H9 (cell line): ENCODE measurements at regions not wholly inside any gene's neighbourhood (a gene's known extent, or its start where the extent isn't known, plus 50 kb on each side); places are given as distances from the start of the nearest gene placed in this dataset.

Experiments used
- DNase-seq: peaks from one replicate; pipeline ENCODE4 v3.0.0-alpha.2; 2017
- H2AFZ ChIP-seq: one replicate; pipeline ENCODE4 v1.6.1; 2013; ENCODE audit warnings: mild to moderate bottlenecking, low read length, control low read depth, moderate library complexity
- H2AK5ac ChIP-seq: 2 replicates; pipeline ENCODE4 v1.6.1; 2013; ENCODE audit warnings: low read length, control low read depth, mixed read lengths; ENCODE audit not compliant: insufficient read length
- H2BK120ac ChIP-seq: one replicate; pipeline ENCODE4 v1.6.1; 2013; ENCODE audit warnings: low read depth, mild to moderate bottlenecking, low read length, control low read depth, inconsistent platforms; ENCODE audit not compliant: poor library complexity, severe bottlenecking
- H2BK12ac ChIP-seq: 2 replicates; pipeline ENCODE4 v1.6.1; 2013; ENCODE audit warnings: low read length, control low read depth, mixed read lengths, low read depth; ENCODE audit not compliant: insufficient read length
- H2BK15ac ChIP-seq: 2 replicates; pipeline ENCODE4 v1.6.1; 2013; ENCODE audit warnings: low read depth, low read length, control low read depth
- H2BK20ac ChIP-seq: one replicate; pipeline ENCODE4 v1.6.1; 2013; ENCODE audit warnings: low read depth, mild to moderate bottlenecking, low read length, control low read depth, inconsistent platforms; ENCODE audit not compliant: poor library complexity, severe bottlenecking
- H2BK5ac ChIP-seq: 2 replicates; pipeline ENCODE4 v1.6.1; 2013; ENCODE audit warnings: low read length, control low read depth, mixed read lengths; ENCODE audit not compliant: insufficient read length
- H3K14ac ChIP-seq: 2 replicates; pipeline ENCODE4 v1.6.1; 2013; ENCODE audit warnings: low read length, control low read depth; ENCODE audit not compliant: insufficient read depth
- H3K18ac ChIP-seq: 2 replicates; pipeline ENCODE4 v1.6.1; 2013; ENCODE audit warnings: low read depth, mild to moderate bottlenecking, mixed read lengths, low read length, control low read depth; ENCODE audit not compliant: insufficient read length
- H3K23ac ChIP-seq: 2 replicates; pipeline ENCODE4 v1.6.1; 2013; ENCODE audit warnings: low read length, control low read depth, mixed read lengths, low read depth; ENCODE audit not compliant: insufficient read length
- H3K23me2 ChIP-seq: 2 replicates; pipeline ENCODE4 v1.6.1; 2013; ENCODE audit warnings: low read depth, mild to moderate bottlenecking, mixed read lengths, low read length, control low read depth; ENCODE audit not compliant: insufficient read length, poor library complexity, severe bottlenecking
- H3K27ac ChIP-seq: 2 replicates; pipeline ENCODE4 v1.5.1; 2013; ENCODE audit warnings: low read length, control low read depth, mixed read lengths, low read depth; ENCODE audit not compliant: insufficient read length
- H3K27me3 ChIP-seq: 2 replicates; pipeline ENCODE4 v1.6.1; 2013; ENCODE audit warnings: low read length, control low read depth, inconsistent platforms; ENCODE audit not compliant: insufficient read depth
- H3K4ac ChIP-seq: 2 replicates; pipeline ENCODE4 v1.6.1; 2013; ENCODE audit warnings: low read depth, mild to moderate bottlenecking, control low read depth, inconsistent platforms, low read length, moderate library complexity
- H3K4me1 ChIP-seq: 2 replicates; pipeline ENCODE4 v1.6.1; 2013; ENCODE audit warnings: low read length, control low read depth, inconsistent platforms; ENCODE audit not compliant: insufficient read depth
- H3K4me2 ChIP-seq: 2 replicates; pipeline ENCODE4 v1.6.1; 2013; ENCODE audit warnings: low read length, control low read depth, mixed read lengths; ENCODE audit not compliant: insufficient read length, insufficient read depth
- H3K56ac ChIP-seq: 2 replicates; pipeline ENCODE4 v1.6.1; 2013; ENCODE audit warnings: low read depth, mild to moderate bottlenecking, mixed read lengths, low read length, control low read depth; ENCODE audit not compliant: insufficient read length
- H3K79me1 ChIP-seq: 2 replicates; pipeline ENCODE4 v1.6.1; 2013; ENCODE audit warnings: low read depth, mild to moderate bottlenecking, moderate library complexity, low read length, control low read depth, inconsistent platforms; ENCODE audit not compliant: insufficient read depth, poor library complexity, severe bottlenecking
- H3K79me2 ChIP-seq: 2 replicates; pipeline ENCODE4 v1.6.1; 2013; ENCODE audit warnings: low read length, control low read depth, inconsistent platforms; ENCODE audit not compliant: insufficient read depth
- H3K9ac ChIP-seq: 2 replicates; pipeline ENCODE4 v1.6.1; 2013; ENCODE audit warnings: low read length, control low read depth, mixed read lengths; ENCODE audit not compliant: insufficient read length; ENCODE audit errors: extremely low read depth
- H3K9me3 ChIP-seq: one replicate; pipeline ENCODE4 v1.6.1; 2013; ENCODE audit warnings: low read depth, low read length, inconsistent platforms; ENCODE audit not compliant: control insufficient read depth
- H3T11ph ChIP-seq: one replicate; pipeline ENCODE4 v1.6.1; 2013; ENCODE audit warnings: mild to moderate bottlenecking, low read length, control low read depth, inconsistent platforms
- H4K20me1 ChIP-seq: one replicate; pipeline ENCODE4 v1.6.1; 2013; ENCODE audit not compliant: control insufficient read depth, insufficient read length, insufficient read depth
- H4K5ac ChIP-seq: 2 replicates; pipeline ENCODE4 v1.6.1; 2013; ENCODE audit warnings: low read depth, mild to moderate bottlenecking, mixed read lengths, low read length, control low read depth; ENCODE audit not compliant: insufficient read length
- H4K8ac ChIP-seq: replicated peaks from 2 replicates; pipeline ENCODE4 v1.6.1; 2013; ENCODE audit warnings: low read length, control low read depth, mixed read lengths, low read depth; ENCODE audit not compliant: insufficient read length
- H4K91ac ChIP-seq: 2 replicates; pipeline ENCODE4 v1.6.1; 2013; ENCODE audit warnings: low read depth, mild to moderate bottlenecking, moderate library complexity, mixed read lengths, low read length, control low read depth; ENCODE audit not compliant: insufficient read length
- H3K27ac Mint-ChIP-seq, 3 experiments: 2 replicates in 2 of 3; 3 replicates in 1 of 3; pipeline ENCODE4 v1.8.0; 2020 to 2021; ENCODE audit warnings: mixed read lengths in 3 of 3, mild to moderate bottlenecking in 1 of 3, moderate library complexity in 1 of 3
- H3K27me3 Mint-ChIP-seq: 2 replicates; pipeline ENCODE4 v1.8.0; 2021; ENCODE audit warnings: low read depth, mild to moderate bottlenecking, moderate library complexity, mixed read lengths
- H3K36me3 Mint-ChIP-seq, 3 experiments: 2 replicates in 2 of 3; 3 replicates in 1 of 3; pipeline ENCODE4 v1.8.0; 2020 to 2021; ENCODE audit warnings: low read depth in 3 of 3, mixed read lengths in 3 of 3; ENCODE audit not compliant: insufficient read depth in 1 of 3
- H3K4me1 Mint-ChIP-seq, 2 experiments: 2 replicates each; pipeline ENCODE4 v1.8.0; 2020; ENCODE audit warnings: mixed read lengths in 2 of 2
- H3K4me3 Mint-ChIP-seq, 2 experiments: 2 replicates in 1 of 2; 3 replicates in 1 of 2; pipeline ENCODE4 v1.8.0; 2020 to 2021; ENCODE audit warnings: mild to moderate bottlenecking in 2 of 2, mixed read lengths in 2 of 2, moderate library complexity in 1 of 2
- H3K9me3 Mint-ChIP-seq, 2 experiments: 2 replicates in 1 of 2; 3 replicates in 1 of 2; pipeline ENCODE4 v1.8.0; 2020; ENCODE audit warnings: mild to moderate bottlenecking in 2 of 2, mixed read lengths in 2 of 2, moderate library complexity in 1 of 2
- WGBS: extraction: QIAGEN DNeasy Blood & Tissue Kit; methylation state at CpG from one replicate; pipeline ENCODE4 v1.1.7; 2013; ENCODE audit warnings: missing lambda C conversion rate, low lambda C conversion rate, mixed read lengths; ENCODE audit not compliant: insufficient read length; ENCODE audit errors: extremely low coverage; 5-methylcytosine and 5-hydroxymethylcytosine counted together
- TF ChIP-seq, protein P1 (sequence below): fragments of 200-600 bp; sonication (generic); conservative IDR thresholded peaks from 3 replicates; pipeline ENCODE4 v1.8.0; 2021; ENCODE audit warnings: antibody characterized with exemption, mild to moderate bottlenecking

DNA sequence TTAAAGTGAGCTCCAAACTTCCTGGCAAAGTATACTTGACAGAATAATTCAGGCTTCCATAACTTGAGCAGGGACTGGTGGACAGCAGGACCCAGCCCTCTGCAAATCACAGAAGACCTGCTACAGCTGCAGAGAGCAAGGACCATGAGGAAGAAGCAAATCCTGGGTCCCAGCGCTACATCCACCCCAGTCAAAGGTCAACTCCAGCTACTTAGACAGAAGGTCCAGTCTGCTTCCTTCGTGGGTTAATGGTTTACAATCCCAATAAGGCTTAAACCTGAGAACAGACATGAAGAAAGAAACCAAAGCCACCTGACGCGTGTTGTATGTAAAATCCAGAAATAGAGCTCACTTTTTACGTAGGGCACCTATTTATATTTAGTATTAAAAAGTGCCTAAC is 57.7 kb downstream of the SHANK2 start:
- H2BK120ac ChIP-seq: no peak overlapping the region
- H3K4me2 ChIP-seq: no peak overlapping the region
- no peaks in the 10 kb centered on the region for H3K79me1 ChIP-seq
- H4K20me1 ChIP-seq: no peaks in the 10 kb centered on the region
- H4K5ac ChIP-seq: no peak overlapping the region
- Mint-ChIP-seq H3K4me3 (no peak overlapping the region; a peak in 1 of 5 replicates), H3K4me1 (peaks cover 6 to 10% of the 10 kb centered on the region in 2 experiments; a peak in 3 of 4 replicates), H3K27me3 (no peaks in the 10 kb centered on the region), H3K9me3 (no peaks in the 10 kb centered on the region), H3K36me3 (peaks cover 4 to 12% (median 9%) of the 10 kb centered on the region in 3 experiments; a peak in 6 of 7 replicates), H3K27ac (no peak overlapping the region)
- no peak overlapping the region for H3K14ac ChIP-seq
- H3K18ac ChIP-seq: no peak overlapping the region
- H2BK15ac ChIP-seq: no peak overlapping the region
- H3K4me1 ChIP-seq: peaks cover 2% of the 10 kb centered on the region; the same call in 1 of the 2 replicates
- H3K9me3 ChIP-seq: no peaks in the 10 kb centered on the region
- no peak overlapping the region for H2BK20ac ChIP-seq
- no peak overlapping the region for H2BK12ac ChIP-seq
- peaks cover 2% of the 10 kb centered on the region; the same call in 1 of the 2 replicates for H3K79me2 ChIP-seq
- H3K9ac ChIP-seq: no peak overlapping the region
- no peak overlapping the region for H2AFZ ChIP-seq
- no peak overlapping the region for H4K91ac ChIP-seq
- H3T11ph ChIP-seq: no peak overlapping the region
- DNase-seq: no peak
- no CpG with 5 or more reads among the region's 5 CpGs for WGBS
- no peak overlapping the region for H2BK5ac ChIP-seq
- H3K56ac ChIP-seq: no peak overlapping the region
- H3K27ac ChIP-seq: no peak overlapping the region
- TF ChIP-seq, protein P1, sequence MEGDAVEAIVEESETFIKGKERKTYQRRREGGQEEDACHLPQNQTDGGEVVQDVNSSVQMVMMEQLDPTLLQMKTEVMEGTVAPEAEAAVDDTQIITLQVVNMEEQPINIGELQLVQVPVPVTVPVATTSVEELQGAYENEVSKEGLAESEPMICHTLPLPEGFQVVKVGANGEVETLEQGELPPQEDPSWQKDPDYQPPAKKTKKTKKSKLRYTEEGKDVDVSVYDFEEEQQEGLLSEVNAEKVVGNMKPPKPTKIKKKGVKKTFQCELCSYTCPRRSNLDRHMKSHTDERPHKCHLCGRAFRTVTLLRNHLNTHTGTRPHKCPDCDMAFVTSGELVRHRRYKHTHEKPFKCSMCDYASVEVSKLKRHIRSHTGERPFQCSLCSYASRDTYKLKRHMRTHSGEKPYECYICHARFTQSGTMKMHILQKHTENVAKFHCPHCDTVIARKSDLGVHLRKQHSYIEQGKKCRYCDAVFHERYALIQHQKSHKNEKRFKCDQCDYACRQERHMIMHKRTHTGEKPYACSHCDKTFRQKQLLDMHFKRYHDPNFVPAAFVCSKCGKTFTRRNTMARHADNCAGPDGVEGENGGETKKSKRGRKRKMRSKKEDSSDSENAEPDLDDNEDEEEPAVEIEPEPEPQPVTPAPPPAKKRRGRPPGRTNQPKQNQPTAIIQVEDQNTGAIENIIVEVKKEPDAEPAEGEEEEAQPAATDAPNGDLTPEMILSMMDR: no peak
- H3K27me3 ChIP-seq: no peaks in the 10 kb centered on the region
- no peak overlapping the region for H3K23ac ChIP-seq
- H3K4ac ChIP-seq: no peak overlapping the region
- no peak overlapping the region for H4K8ac ChIP-seq
- no peaks in the 10 kb centered on the region for H3K23me2 ChIP-seq
- H2AK5ac ChIP-seq: no peak overlapping the region
